GM19328 (cell line): ENCODE measurements at regions not wholly inside any gene's neighbourhood (a gene's known extent, or its start where the extent isn't known, plus 50 kb on each side); places are given as distances from the start of the nearest gene placed in this dataset.

Source experiments
- ATAC-seq: cut with Tn5 transposase; IDR thresholded peaks from one replicate; pipeline ENCODE4 v1.9.1; 2021; ENCODE audit warnings: mild to moderate bottlenecking, moderate library complexity; ENCODE audit not compliant: unreplicated experiment

DNA sequence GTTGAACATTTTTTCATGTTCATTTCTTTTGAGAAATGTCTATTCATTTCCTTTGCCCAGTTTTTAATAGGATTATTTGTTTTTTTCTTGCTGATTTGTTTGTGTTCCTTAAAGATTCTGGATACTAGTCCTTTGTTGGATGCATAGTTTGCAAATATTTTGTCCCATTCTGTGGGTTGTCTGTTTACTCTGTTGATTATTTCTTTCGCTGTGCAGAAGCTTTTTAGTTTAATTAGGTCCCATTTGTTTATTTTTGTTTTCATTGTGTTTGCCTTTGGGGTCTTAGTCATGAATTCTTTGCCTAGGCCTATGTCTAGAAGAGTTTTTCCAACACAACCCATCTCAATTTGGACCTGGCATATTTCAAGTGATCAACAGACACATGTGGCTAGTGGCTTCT, 116.1 kb upstream of the GALNT2 start:
- ATAC-seq = no peak

DNA sequence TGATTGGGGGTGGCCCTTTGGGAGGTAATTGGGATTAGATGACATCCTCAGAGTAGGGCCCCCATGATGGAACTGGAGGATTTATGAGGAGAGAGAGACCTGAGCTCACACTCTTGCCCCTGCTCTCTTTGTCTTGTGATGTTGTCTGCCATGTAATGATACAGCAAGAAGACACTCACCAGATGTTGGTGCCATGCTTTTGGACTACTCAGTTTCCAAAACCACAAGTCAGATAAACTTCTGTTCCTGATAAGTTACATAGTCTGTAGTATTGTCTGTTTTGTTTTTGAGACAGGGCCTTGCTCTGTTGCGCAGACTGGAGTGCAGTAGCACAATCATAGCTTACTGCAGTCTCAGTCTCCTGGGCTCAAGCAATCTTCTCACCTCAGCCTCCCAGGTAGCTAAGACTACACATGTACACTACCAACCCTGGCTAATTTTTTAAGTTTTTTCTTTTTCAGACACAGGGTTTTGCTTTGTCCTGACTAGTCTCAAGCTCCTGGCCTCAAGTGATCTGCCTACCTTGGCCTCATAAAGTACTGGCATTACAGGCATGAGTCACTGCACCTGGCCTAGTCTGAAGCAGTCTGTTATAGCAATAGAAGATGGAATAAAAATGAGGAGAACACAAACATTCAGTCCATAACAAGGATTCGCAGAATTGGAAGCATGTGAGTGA, 115.0 kb upstream of the GALNT2 start:
- no peak for ATAC-seq

DNA sequence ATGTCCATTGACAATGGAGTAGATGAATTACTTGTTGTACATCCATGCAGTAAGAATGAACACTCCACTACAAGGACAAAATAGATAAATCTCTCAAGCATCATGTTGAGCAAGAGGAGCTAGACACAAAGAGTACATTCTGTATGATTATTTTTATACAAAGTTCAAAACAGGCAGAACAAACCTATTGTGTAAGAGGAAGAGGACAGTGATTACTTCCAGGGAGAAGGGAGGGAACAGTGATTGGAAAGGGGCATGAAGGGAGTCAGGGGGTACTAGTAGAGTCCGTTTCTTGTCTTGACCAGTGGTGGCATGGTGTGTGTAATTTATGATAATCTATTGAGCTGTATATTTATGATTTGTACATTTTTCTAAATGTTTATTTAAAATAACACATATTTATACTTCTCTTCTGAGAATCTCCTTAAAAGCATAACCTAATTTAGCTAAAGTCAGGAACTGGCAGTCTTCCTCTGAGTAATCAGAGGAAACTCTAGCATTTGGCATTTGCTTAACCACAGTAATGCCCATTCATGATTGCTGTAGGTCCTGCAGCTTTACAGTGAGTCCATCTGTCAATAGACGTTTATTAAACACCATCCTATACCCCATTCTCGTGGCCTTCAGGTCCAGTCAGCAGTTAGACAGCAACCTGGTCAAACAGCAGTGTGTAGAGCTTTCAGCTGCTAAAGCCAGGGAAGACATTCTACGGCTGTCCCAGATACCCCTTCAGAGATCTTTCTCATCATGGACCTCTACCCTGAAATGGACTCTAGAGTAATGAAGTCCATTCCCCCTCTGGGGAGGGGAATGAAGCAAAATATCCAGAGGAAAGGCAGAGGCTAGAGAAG, 114.1 kb upstream of the GALNT2 start:
- ATAC-seq = no peak

DNA sequence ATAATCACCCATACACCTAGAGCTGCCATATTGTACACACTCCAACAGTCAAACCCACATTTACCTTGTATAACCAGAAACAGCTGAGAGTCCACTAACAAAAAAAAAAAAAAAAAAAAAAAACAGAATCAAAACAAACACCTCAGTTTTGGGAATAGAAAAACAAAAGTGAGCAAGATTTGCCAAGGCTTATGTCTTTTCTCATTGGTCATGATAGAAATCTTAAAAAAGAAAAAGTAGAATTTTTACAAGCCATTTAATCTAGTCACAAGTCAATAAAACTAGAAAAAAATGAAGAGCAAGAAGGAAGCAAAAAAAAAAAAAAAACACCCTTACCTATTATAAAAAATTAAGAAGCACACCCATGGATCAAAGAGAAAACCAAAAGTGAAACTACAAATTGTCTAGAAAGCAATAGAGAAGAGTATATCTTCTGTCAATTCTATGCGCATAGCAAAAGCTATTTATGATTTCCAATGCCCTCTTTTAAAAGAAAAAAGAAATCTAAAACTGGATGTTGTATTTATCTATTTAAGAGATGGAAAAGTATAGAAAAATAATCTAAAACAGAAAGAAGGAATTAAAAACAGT, 113.2 kb upstream of the GALNT2 start:
- ATAC-seq = no peak

DNA sequence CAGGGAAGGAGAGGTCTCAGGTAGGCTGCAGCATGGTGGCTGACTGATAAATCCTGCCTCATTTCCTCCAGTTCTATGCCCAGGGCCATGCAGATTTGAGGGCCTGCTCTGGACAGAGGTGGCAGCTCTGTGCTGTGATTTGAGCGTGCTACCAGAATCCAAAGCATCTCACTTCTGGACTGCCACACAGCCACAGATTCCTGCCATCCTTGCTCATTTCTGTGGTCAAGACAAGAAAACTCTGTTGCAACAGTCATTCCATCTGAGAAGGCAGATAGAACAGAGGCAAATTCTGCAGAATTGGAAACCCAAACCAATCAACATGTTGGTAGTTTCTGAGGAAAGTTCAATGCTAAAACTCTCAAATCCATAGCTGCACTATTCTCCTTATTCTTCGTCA, 102.8 kb upstream of the GALNT2 start:
- ATAC-seq = no peak

DNA sequence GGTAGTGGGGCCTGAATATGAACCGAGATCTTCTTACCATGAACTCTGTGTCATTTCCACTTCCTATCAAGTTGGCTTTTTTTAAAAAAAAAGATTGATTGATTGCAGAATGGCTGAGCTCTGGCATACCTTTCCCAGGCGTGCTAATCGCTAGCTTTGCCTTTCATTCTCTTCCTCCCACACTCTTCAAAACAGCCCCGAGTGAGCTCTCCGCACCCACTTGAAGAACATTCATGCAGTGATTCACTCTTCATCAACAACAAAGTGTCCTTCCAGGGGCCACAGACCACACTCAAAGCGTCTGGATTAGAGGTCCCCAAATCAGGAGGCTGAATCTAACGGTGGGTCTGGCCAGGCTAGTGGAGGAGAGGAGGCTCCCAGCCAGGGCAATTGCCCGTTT, 96.3 kb upstream of the GALNT2 start:
- no peak for ATAC-seq

DNA sequence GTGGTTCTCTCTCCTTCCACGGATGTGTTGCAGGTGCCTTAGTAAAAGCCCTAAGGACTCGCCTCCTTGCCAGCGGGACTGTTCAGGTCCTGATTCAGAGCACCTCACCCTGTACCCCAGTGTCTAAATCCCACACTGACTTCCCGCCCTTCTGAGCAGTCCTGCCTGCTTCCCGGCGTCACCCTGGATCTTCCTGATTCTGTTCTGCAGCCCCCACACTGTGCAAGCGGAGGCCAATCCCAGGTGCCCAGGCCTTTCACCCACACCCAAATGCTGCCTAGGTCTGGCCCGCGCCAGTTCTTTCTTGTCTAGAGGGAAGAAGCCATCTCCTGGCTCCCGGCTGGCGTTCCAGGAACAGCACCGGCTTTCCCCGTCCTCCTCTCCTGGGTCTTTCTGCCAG, 95.9 kb upstream of the GALNT2 start:
- no peak for ATAC-seq

DNA sequence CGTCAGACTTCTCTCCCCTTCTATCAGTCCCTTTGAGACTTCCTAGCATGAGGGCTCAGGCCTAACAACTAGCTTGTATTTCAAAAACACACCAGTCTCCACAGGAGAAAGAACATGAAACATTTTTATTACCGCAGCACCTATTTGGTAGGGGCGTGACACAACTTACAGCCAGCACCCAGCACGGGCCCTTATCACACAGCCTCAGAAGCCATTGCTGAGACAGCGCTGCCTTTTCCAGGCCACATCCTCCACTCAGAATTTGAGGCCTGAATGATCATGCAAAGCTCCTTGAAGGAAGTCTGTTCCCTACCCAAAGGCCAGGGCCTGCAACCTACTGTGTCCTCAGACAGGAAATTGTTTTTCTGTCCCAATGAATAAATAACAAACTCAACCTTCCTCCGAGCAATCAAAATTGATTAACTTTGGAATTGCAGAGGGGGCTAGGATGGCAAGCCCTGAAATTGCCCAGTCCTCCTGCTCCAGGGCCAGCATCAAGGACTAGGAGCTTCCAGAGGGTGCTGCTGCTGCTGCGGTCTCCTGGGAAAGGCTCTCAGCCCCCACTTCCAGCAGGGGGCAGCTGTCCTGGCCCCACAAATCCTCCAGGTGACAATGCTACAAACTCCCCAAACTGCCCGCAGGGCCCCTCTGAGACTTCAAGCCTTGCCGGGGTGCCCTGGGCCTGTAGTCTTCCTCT, 94.3 kb upstream of the GALNT2 start:
- ATAC-seq = no peak

DNA sequence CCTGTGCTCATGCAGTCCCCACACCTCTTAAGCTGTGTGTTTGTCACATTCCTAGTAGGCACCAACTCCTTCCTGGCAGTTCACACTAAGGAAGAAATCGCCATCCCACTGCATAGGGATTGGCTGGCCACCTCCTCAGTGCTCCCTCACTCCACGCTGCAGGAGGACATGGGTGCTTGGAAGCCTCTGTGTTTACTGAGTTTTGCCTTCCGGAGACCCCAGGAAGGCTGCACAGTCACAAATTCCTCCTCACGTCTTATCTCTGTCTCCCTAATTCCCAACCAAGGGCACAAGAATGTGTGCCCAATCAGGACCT, 93.8 kb upstream of the GALNT2 start:
- no peak for ATAC-seq

DNA sequence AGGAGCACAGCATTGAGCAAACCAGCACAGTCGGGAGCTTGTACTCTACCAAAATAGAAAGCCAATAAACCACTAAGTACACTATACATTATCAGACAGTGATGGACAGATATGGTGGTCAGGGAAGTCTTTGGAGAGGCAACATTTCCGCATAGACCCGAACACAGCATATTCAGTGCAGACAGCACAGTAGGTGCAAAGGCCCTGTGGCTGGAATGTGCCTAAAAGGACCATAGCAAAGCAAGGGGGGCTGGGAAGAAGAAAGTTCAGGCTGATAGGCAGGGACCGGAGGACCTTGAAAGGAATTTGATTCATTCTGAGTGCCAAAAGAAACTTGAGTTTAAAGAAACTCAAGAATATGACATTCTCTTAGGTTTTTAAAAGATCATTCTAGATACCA, 92.0 kb upstream of the GALNT2 start:
- no peak for ATAC-seq

DNA sequence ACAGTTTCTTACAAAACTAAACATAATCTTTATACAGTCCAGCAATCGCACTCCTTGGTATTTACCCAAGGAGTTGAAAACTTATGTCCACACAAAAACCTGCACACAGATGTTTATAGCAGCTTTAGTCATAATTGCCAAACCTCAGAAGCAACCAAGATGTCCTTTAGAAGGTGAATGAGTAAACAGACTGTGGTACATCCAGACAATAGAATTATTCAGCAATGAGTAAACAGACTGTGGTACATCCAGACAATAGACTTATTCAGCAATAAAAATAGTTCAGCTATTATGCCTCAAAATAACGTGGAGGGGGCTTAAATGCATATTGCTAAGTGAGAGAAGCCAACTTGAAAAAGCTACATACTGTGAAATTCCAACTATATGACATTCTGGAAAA, 87.0 kb upstream of the GALNT2 start:
- ATAC-seq = no peak

DNA sequence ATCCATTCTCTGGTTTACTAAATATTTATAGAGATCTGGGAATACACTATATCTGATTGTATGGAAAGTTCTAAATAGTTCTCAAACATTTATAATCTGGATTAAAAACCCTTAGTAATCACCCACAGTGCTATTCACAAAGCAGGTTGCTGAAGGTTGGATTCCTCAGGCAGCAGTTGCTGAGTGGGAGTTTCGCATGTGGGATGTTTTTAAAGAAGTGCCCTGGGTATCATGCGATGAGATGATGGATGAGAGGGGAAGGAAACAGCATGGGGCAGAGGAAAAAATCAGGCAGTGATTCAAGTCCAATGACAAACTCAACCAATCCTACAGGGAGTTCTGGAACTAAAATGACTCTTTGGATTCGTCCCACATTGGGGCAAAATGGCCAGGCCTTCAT, 85.3 kb upstream of the GALNT2 start:
- no peak for ATAC-seq

DNA sequence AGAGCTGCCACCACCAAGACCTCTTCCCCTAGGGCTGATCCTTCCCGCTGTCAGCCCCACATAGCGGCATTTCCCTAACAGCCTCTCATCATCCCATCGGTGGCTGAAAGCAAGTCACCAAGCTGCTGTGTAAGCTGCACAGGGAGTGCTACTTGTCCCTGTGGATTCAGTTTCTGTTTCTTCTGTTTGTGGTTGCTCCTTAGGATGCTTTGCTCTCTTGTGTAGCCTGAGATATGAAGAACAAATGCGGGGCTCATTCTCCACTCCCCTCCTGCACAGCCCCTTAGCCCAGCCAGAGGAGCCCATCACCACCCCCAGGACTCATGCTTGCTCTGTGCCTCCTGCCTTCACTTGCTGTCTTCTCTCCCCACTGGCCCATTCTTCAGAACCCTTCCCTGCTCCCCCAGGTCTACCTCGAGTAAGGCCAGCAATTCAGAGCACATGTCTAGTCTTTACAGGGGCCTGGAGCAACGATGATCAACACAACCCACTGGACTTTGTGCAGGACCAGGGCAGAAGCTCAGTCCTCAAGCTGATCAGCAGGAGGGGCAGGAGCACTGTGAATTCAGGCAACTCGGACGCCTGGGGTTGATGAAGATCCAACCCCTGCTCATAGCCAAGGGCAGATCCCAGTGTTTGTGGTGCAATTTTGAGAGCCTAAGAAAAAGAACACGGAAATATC, 82.6 kb upstream of the GALNT2 start:
- ATAC-seq = no peak

DNA sequence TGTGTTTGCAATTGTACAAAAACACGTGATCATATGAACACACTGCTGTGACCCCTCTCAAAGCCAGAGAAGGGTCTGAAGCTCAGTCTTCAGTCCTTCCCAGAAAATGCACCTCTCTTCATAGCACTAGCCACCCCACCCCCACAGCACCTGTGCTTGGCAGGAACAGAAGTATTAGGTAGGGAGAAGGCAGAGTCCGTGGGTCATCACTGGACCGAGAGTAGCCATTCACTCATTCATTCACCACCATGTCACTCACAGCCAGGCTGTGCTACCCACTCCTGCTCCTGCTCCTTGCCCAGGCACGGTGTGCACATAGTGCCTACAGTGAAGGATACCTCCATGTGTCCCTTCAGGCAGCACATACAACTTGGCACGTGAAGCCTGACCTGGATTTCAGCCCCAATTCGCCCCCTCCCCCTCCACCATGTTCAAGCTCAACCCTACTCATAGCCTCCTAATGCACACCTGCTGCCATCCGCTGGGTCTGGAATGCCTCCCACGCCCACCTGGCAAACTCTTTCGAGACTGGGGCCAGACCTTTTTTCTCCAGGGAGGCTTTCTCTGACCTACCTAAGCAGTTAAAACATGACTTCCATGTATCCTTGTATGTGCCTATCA, 81.9 kb upstream of the GALNT2 start:
- no peak for ATAC-seq

DNA sequence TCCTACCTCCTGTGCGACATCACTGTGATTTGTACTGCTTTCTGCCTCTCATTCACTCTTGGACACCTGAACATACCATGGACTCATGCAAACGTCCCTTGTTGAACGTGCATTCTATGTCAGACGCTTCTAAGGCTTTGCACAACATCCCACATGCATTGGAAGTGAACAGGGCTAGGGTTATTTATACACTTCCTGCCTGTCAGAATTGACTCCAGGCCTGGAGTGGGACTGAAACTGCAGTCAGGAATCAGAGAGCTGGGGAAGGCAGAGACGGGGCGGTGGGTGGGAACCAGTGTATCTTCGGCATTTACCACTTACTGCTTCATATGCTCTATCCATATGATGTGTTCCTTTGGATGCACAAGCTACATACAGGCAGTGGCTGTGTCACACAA, 81.4 kb upstream of the GALNT2 start:
- no peak for ATAC-seq

DNA sequence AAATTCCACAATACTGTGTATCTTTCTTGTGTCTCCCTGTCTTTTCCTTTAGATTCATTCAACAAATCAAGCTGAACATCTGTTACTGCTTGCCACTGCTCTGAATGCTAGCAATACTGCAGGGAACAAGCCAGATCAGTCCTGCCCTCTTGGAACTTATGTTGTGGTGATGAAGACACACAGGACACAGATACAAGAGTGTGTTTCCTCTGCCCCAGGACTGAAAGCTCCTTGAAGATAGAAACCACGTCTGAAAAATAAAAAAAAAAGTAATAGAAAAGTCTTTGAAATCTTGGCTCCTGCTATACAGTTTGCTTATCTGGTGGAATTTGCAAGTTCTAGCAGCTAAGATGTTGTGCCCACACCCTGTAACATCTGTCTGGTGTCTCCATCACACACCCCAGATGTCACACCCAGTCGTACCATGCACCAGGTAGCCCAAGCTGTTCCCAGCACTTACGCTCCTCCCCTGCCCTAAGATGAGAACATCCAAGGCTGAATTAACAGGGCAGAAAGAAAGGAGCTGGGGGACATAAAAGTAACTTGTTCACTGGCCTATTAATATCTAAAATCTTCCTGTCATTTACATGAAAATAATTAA, 80.2 kb upstream of the GALNT2 start:
- no peak for ATAC-seq

DNA sequence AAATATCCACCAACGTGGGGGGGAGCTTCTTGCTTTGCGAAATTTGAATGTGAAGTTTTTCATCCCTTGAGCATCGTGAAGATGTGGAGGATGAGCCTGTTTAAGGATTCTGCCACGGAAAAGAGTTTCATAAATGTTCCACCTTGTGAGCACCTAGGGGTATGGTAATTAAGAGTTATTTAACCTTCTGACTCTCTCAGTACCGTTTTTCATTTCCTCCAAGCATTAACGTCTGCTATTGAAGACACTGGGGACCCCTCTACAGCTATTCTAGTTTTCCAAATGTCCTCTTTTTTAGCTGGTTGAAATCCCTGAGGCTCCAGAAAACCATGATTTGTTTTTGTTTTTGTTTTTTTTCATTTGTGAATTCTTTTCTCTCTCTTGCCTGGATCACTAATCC, 79.1 kb upstream of the GALNT2 start:
- no peak for ATAC-seq

DNA sequence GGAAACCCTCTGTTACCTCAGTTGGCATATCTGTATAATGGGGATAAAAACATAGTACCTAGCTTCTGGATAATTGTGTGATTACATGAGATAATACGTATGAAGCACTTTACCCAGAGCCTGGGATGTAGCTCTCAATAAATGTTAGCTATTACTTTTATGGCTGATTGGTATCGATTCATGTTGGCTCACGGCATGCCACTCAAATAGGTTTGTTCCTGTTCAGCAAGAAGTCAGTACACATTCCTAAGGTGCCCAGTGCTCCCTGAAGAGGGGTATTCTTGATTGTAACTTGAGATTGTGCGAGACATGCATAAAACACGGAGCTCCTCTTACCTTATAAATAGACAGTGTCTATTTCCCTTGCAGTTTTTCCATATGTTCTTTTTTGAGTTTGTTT, 78.5 kb upstream of the GALNT2 start:
- no peak for ATAC-seq

DNA sequence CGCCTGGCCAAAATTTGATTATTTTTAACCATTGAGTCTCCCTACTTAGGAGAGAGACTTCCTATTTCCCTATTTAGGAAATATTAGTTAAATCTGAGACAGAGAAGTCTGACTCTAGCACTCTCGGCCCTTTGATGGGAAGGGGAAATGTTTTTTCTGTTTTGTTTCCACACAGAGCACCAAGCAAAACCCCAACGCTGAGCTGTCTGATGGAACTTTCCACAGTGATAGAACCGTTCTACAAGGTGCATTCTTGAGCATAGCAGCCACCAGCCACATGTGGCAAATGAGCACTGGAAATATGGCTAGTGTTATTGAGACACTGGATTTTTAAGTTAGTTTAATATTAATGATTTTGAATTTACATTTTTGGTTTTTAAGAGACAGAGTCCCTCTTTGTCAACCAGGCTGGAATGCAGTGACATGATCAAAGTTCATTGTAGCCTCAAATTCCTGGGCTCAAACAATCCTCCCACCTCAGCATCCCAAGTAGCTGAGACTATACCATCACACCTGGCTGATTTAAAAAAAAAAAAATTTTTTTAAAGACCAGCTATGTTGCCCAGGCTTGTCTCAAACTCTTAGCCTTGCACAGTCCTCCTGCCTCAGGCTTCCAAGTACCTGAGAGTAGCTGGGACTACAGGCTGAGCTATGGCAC, 77.3 kb upstream of the GALNT2 start:
- no peak for ATAC-seq

DNA sequence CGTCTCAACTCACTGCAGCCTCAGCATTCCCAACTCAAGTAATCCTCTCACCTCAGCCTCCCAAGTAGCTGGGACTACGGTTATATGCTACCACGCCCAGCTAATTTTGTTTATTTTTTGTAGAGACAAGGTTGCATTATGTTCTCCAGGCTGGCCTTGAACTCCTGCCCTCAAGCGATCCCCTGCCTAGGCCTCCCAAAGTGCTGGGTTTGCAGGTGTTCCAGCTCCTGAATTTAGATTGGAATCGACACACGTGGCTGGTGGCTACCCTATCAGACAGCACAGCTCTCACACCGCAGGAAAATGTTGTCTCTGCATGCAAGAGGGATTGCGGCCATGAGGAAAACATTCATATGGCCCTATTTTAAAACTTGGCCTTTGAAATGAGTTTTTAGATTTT, 76.7 kb upstream of the GALNT2 start:
- no peak for ATAC-seq
